H9 (cell line): ENCODE measurements at regions not wholly inside any gene's neighbourhood (a gene's known extent, or its start where the extent isn't known, plus 50 kb on each side); places are given as distances from the start of the nearest gene placed in this dataset.

ENCODE experiments used
- DNase-seq: peaks from one replicate; pipeline ENCODE4 v3.0.0-alpha.2; 2017
- H2AFZ ChIP-seq: one replicate; pipeline ENCODE4 v1.6.1; 2013; ENCODE audit warnings: mild to moderate bottlenecking, low read length, control low read depth, moderate library complexity
- H2AK5ac ChIP-seq: 2 replicates; pipeline ENCODE4 v1.6.1; 2013; ENCODE audit warnings: low read length, control low read depth, mixed read lengths; ENCODE audit not compliant: insufficient read length
- H2BK120ac ChIP-seq: one replicate; pipeline ENCODE4 v1.6.1; 2013; ENCODE audit warnings: low read depth, mild to moderate bottlenecking, low read length, control low read depth, inconsistent platforms; ENCODE audit not compliant: poor library complexity, severe bottlenecking
- H2BK12ac ChIP-seq: 2 replicates; pipeline ENCODE4 v1.6.1; 2013; ENCODE audit warnings: low read length, control low read depth, mixed read lengths, low read depth; ENCODE audit not compliant: insufficient read length
- H2BK15ac ChIP-seq: 2 replicates; pipeline ENCODE4 v1.6.1; 2013; ENCODE audit warnings: low read depth, low read length, control low read depth
- H2BK20ac ChIP-seq: one replicate; pipeline ENCODE4 v1.6.1; 2013; ENCODE audit warnings: low read depth, mild to moderate bottlenecking, low read length, control low read depth, inconsistent platforms; ENCODE audit not compliant: poor library complexity, severe bottlenecking
- H2BK5ac ChIP-seq: 2 replicates; pipeline ENCODE4 v1.6.1; 2013; ENCODE audit warnings: low read length, control low read depth, mixed read lengths; ENCODE audit not compliant: insufficient read length
- H3K14ac ChIP-seq: 2 replicates; pipeline ENCODE4 v1.6.1; 2013; ENCODE audit warnings: low read length, control low read depth; ENCODE audit not compliant: insufficient read depth
- H3K18ac ChIP-seq: 2 replicates; pipeline ENCODE4 v1.6.1; 2013; ENCODE audit warnings: low read depth, mild to moderate bottlenecking, mixed read lengths, low read length, control low read depth; ENCODE audit not compliant: insufficient read length
- H3K23ac ChIP-seq: 2 replicates; pipeline ENCODE4 v1.6.1; 2013; ENCODE audit warnings: low read length, control low read depth, mixed read lengths, low read depth; ENCODE audit not compliant: insufficient read length
- H3K23me2 ChIP-seq: 2 replicates; pipeline ENCODE4 v1.6.1; 2013; ENCODE audit warnings: low read depth, mild to moderate bottlenecking, mixed read lengths, low read length, control low read depth; ENCODE audit not compliant: insufficient read length, poor library complexity, severe bottlenecking
- H3K27ac ChIP-seq: 2 replicates; pipeline ENCODE4 v1.5.1; 2013; ENCODE audit warnings: low read length, control low read depth, mixed read lengths, low read depth; ENCODE audit not compliant: insufficient read length
- H3K27me3 ChIP-seq: 2 replicates; pipeline ENCODE4 v1.6.1; 2013; ENCODE audit warnings: low read length, control low read depth, inconsistent platforms; ENCODE audit not compliant: insufficient read depth
- H3K4ac ChIP-seq: 2 replicates; pipeline ENCODE4 v1.6.1; 2013; ENCODE audit warnings: low read depth, mild to moderate bottlenecking, control low read depth, inconsistent platforms, low read length, moderate library complexity
- H3K4me1 ChIP-seq: 2 replicates; pipeline ENCODE4 v1.6.1; 2013; ENCODE audit warnings: low read length, control low read depth, inconsistent platforms; ENCODE audit not compliant: insufficient read depth
- H3K4me2 ChIP-seq: 2 replicates; pipeline ENCODE4 v1.6.1; 2013; ENCODE audit warnings: low read length, control low read depth, mixed read lengths; ENCODE audit not compliant: insufficient read length, insufficient read depth
- H3K56ac ChIP-seq: 2 replicates; pipeline ENCODE4 v1.6.1; 2013; ENCODE audit warnings: low read depth, mild to moderate bottlenecking, mixed read lengths, low read length, control low read depth; ENCODE audit not compliant: insufficient read length
- H3K79me1 ChIP-seq: 2 replicates; pipeline ENCODE4 v1.6.1; 2013; ENCODE audit warnings: low read depth, mild to moderate bottlenecking, moderate library complexity, low read length, control low read depth, inconsistent platforms; ENCODE audit not compliant: insufficient read depth, poor library complexity, severe bottlenecking
- H3K79me2 ChIP-seq: 2 replicates; pipeline ENCODE4 v1.6.1; 2013; ENCODE audit warnings: low read length, control low read depth, inconsistent platforms; ENCODE audit not compliant: insufficient read depth
- H3K9ac ChIP-seq: 2 replicates; pipeline ENCODE4 v1.6.1; 2013; ENCODE audit warnings: low read length, control low read depth, mixed read lengths; ENCODE audit not compliant: insufficient read length; ENCODE audit errors: extremely low read depth
- H3K9me3 ChIP-seq: one replicate; pipeline ENCODE4 v1.6.1; 2013; ENCODE audit warnings: low read depth, low read length, inconsistent platforms; ENCODE audit not compliant: control insufficient read depth
- H3T11ph ChIP-seq: one replicate; pipeline ENCODE4 v1.6.1; 2013; ENCODE audit warnings: mild to moderate bottlenecking, low read length, control low read depth, inconsistent platforms
- H4K20me1 ChIP-seq: one replicate; pipeline ENCODE4 v1.6.1; 2013; ENCODE audit not compliant: control insufficient read depth, insufficient read length, insufficient read depth
- H4K5ac ChIP-seq: 2 replicates; pipeline ENCODE4 v1.6.1; 2013; ENCODE audit warnings: low read depth, mild to moderate bottlenecking, mixed read lengths, low read length, control low read depth; ENCODE audit not compliant: insufficient read length
- H4K8ac ChIP-seq: replicated peaks from 2 replicates; pipeline ENCODE4 v1.6.1; 2013; ENCODE audit warnings: low read length, control low read depth, mixed read lengths, low read depth; ENCODE audit not compliant: insufficient read length
- H4K91ac ChIP-seq: 2 replicates; pipeline ENCODE4 v1.6.1; 2013; ENCODE audit warnings: low read depth, mild to moderate bottlenecking, moderate library complexity, mixed read lengths, low read length, control low read depth; ENCODE audit not compliant: insufficient read length
- H3K27ac Mint-ChIP-seq, 3 experiments: 2 replicates in 2 of 3; 3 replicates in 1 of 3; pipeline ENCODE4 v1.8.0; 2020 to 2021; ENCODE audit warnings: mixed read lengths in 3 of 3, mild to moderate bottlenecking in 1 of 3, moderate library complexity in 1 of 3
- H3K27me3 Mint-ChIP-seq: 2 replicates; pipeline ENCODE4 v1.8.0; 2021; ENCODE audit warnings: low read depth, mild to moderate bottlenecking, moderate library complexity, mixed read lengths
- H3K36me3 Mint-ChIP-seq, 3 experiments: 2 replicates in 2 of 3; 3 replicates in 1 of 3; pipeline ENCODE4 v1.8.0; 2020 to 2021; ENCODE audit warnings: low read depth in 3 of 3, mixed read lengths in 3 of 3; ENCODE audit not compliant: insufficient read depth in 1 of 3
- H3K4me1 Mint-ChIP-seq, 2 experiments: 2 replicates each; pipeline ENCODE4 v1.8.0; 2020; ENCODE audit warnings: mixed read lengths in 2 of 2
- H3K4me3 Mint-ChIP-seq, 2 experiments: 2 replicates in 1 of 2; 3 replicates in 1 of 2; pipeline ENCODE4 v1.8.0; 2020 to 2021; ENCODE audit warnings: mild to moderate bottlenecking in 2 of 2, mixed read lengths in 2 of 2, moderate library complexity in 1 of 2
- H3K9me3 Mint-ChIP-seq, 2 experiments: 2 replicates in 1 of 2; 3 replicates in 1 of 2; pipeline ENCODE4 v1.8.0; 2020; ENCODE audit warnings: mild to moderate bottlenecking in 2 of 2, mixed read lengths in 2 of 2, moderate library complexity in 1 of 2
- CTCF ChIP-seq: fragments of 200-600 bp; sonication (generic); conservative IDR thresholded peaks from 3 replicates; pipeline ENCODE4 v1.8.0; 2021; ENCODE audit warnings: antibody characterized with exemption, mild to moderate bottlenecking
- WGBS: extraction: QIAGEN DNeasy Blood & Tissue Kit; methylation state at CpG from one replicate; pipeline ENCODE4 v1.1.7; 2013; ENCODE audit warnings: missing lambda C conversion rate, low lambda C conversion rate, mixed read lengths; ENCODE audit not compliant: insufficient read length; ENCODE audit errors: extremely low coverage; 5-methylcytosine and 5-hydroxymethylcytosine counted together

- H3K27ac Mint-ChIP-seq = no peak overlapping the region
- Histone ChIP-seq H2BK15ac (no peak overlapping the region), H2BK120ac (no peak overlapping the region), H2AFZ (no peak overlapping the region), H3K9me3 (no peaks in the 10 kb centered on the region), H4K20me1 (no peaks in the 10 kb centered on the region), H3T11ph (no peak overlapping the region), H3K14ac (no peak overlapping the region), H3K79me2 (no peaks in the 10 kb centered on the region), H3K23me2 (no peaks in the 10 kb centered on the region), H2BK20ac (no peak overlapping the region), H4K5ac (no peak overlapping the region), H4K91ac (no peak overlapping the region), H2BK5ac (no peak overlapping the region), H3K27ac (no peak overlapping the region), H3K23ac (no peak overlapping the region), H2AK5ac (no peak overlapping the region), H3K9ac (no peak overlapping the region), H3K4me1 (no peaks in the 10 kb centered on the region), H3K56ac (no peak overlapping the region), H3K4me2 (no peak overlapping the region), H3K79me1 (no peaks in the 10 kb centered on the region), H2BK12ac (no peak overlapping the region), H3K18ac (no peak overlapping the region), H3K27me3 (no peaks in the 10 kb centered on the region), H3K4ac (no peak overlapping the region), H4K8ac (no peak overlapping the region)
- no peak overlapping the region for H3K4me3 Mint-ChIP-seq
- peaks cover 0 to 9% of the 10 kb centered on the region in 2 experiments; a peak in 3 of 5 replicates for H3K9me3 Mint-ChIP-seq
- no peak for DNase-seq
- H3K36me3 Mint-ChIP-seq = peaks cover 0 to 4% (median 0%) of the 10 kb centered on the region in 3 experiments; a peak in 1 of 7 replicates
- no peaks in the 10 kb centered on the region; a peak in 1 of 4 replicates for H3K4me1 Mint-ChIP-seq
- H3K27me3 Mint-ChIP-seq = peaks cover 9% of the 10 kb centered on the region
- WGBS = no CpG with 5 or more reads among the region's 1 CpG
- TF ChIP-seq CTCF = no peak
These were observed 143.0 kb downstream of the SALL1 start for GRCh38 chr16:51008037-51008436.
